Amniotic epithelial cell (primary cell): ENCODE measurements at regions not wholly inside any gene's neighbourhood (a gene's known extent, or its start where the extent isn't known, plus 50 kb on each side); places are given as distances from the start of the nearest gene placed in this dataset.

Source experiments
- DNase-seq: peaks from one replicate; pipeline ENCODE4 v3.0.0-alpha.2; 2010; ENCODE audit warnings: low read depth

DNA sequence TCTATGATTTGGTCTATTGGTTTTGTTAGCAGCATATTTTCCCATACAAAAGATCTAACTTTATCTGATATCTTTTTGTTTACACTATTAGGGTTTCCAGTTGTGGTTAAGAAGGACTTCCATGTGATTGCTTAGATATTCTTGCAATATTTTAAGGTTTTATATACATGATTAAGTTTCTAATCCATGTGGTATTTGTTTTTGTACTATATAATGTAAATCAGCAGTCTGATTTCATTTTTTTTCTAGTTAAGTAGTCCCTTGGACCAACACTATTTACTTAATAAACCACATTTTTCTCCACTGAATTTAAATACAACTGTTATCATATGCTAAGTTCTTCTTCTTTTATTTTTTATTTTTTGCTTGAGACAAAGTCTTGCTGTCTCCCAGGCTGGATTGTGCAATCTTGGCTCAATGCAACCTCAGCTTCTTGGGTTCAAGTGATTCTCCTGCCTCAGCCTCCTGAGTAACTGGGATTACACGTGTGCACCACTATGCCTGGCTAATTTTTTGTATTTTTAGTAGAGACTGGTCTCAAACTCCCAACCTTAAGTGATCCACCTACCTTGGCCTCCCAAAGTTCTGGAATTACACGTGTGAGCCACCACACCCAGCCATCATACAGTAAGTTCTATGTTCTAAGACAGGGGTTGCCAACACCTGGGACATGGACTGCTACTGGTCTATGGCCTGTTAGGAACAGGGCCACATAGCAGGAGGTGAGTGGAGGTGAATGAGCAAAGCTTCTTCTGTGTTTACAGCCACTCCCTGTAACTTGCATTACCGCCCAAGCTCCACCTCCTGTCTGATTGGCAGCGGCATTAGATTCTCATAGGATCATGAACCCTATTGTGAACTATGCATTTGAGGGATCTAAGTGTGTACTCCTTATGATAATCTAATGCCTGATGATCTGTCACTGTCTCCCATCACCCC, 58.5 kb upstream of the RAB27B start:
- DNase-seq, result peak; percentile 49

DNA sequence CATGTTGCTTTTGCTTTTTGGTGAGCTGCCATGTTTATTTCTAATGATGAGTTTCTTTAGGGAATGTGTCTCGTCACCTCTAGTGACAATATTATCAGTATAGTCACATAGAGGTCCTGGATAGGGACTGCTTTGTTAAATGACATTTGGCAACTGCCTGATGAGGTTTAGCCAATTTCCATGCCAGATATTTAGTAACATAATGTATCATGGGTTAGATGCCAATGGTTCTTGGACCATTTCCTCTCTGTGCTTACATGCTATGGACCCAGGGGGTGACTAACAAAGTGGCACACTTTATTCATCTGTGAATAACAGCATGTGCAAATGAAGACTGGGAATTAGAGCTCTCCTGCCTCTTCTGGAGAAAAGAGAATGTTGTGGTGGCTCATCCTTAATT, 56.2 kb upstream of the RAB27B start:
- no peak for DNase-seq

DNA sequence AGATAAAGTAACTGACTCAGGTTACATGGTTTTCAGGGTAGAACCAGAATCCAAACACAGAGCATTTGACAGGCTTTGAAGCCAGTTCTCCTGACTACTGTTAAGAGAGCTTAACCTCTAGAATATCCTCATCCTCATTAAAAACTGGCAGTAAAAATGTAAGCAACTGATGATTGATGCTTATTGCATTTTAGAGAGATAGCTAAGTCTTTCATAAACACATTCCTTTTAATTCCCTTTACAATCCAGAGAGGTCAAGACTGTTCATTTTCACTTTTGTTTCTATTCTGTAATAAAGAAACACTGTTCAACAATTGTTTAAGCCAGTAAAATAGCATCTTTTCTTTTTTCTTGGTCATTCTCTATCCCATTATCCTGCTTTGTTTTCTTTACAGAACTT, 53.9 kb upstream of the RAB27B start:
- peak; percentile 80 for DNase-seq

DNA sequence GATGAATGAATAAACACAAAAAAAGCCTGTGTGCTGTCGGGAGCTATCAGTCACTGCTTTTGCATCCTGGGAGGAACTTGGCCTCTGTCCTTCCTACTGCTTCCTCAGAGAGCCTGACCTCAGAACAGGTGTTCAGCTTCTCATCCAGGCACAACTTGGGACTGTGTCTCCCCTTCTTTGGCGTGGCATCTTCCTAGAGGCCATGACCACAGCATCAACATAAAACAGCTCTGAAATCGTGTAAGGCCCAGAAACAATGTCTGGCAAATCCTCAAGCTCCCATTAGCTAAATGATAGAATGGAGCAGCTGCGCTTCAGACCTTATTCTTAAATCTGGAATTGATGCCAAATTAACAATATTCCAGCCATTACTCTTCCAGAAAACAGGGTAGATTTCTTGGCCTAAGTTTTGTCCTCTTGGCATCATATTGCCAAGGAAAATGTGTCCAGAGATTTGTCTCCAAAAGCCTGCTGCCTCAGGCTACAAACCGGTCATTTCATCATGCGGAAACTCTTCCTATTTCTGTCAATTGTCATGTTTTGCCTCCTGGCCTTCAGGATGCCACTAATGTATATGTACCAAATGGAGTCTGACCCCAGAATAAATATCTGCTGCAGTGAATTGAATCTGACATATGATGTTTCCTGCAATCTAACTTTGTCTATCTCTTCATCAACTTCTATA, 53.2 kb upstream of the RAB27B start:
- DNase-seq, result no peak

DNA sequence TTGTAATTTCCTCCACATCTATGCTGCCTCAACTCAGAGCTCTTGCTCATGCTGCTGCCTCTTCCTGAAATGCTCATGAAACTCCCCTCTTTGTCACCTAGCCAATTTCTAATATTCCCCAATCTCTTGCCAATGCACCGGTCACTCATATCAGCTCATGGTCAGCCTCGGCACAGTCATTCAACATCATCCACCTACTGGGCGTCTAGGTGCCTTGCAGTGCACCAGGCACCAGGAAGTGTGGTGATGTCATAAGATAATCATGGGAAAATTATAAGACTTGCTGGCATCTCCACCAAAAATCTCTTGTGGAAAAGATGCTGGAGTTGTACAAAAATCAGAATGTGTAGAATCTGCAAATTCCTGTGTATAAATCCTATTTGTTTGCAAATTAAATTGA, 52.6 kb upstream of the RAB27B start:
- peak; percentile 87 for DNase-seq

DNA sequence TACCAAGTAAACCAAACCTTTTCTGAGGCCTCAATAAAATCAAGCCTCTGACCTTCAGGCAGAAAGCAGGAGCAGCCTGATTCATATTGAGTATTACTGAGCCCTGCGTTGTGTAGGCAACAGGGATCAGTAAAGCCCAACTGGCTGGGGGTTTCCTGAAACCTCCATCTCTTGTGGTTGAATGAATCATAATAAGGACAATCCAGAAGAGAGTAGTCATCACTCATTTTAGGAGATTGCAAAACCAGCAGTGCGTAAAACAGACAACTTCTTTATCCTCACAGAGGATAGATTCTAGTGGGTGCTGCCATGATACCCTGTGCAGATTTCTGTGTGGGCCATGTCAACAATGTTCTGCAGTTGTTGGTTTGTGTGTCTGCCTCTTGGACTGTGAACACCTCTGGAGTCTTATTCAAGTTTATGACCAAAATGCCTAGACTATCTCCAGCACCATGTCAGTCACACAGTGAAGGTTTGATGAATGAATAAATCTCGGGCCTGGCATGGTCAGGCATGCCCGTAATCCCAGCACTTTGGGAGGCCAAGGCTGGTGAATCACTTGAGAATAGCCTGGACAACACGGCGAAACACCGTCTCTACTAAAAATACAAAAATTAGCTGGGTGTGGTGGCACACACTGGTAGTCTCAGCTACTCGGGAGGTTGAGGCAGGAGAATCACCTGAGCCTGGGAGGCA, 51.8 kb upstream of the RAB27B start:
- DNase-seq, result peak; percentile 100

DNA sequence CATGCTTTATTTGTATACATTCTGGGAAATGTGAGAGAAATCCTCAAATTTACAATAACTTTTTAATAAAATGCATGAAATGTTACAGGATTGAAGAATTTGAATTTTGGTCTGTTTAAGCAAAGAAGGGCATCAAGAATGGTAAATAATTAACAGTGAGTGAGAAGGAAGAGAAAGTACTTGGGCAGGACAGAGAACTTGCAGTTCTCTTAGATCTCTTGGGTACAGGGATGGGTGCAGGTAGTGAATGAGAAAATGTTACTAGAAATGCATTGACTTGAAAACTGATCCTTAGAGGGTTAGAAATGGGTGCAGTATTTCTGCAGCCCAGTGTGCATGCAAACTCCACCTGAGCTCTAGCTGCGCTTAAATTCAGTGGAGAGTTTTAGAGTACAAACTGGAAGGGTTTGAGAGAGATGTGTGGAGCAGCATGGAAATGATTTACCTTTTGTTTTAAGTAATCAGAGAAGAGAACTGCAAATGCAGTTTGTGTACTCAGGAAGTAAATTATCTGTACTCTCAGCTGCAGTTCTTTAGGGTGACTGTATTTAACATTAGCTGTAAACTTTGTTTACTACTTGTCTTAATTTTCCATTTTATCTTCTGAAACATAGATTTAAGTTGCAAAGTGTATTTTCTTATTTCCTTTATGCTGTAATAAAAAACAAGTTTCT, 51.0 kb upstream of the RAB27B start:
- no peak for DNase-seq

DNA sequence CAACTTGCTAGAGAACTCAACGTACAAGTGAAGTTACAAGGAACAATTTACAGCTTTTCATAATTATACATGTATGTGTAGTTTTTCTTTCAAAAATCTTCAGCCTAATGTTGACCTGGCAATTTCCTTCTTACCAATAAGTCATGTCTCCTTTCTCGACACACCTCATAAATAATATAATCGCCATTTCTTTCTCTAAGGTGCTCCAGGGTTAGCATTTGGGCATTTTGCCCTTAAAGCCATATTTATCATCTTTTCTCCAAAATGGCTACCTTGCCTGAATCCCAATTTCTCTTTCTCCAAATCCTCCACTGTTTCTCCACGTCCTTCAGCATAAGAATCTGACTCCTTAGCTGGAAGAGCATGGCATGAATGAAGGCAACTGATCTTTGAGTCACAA, 50.3 kb upstream of the RAB27B start:
- no peak for DNase-seq
